Right lobe of liver (tissue), 6 donors: ENCODE measurements at regions not wholly inside any gene's neighbourhood (a gene's known extent, or its start where the extent isn't known, plus 50 kb on each side); places are given as distances from the start of the nearest gene placed in this dataset.
"Not testable (repeated sequence)": the region's sequence is repeated elsewhere in the genome, so short reads cannot be mapped to it uniquely, and the experiment has no call there.

Experiments
- ATAC-seq, 4 donors: fragments of 200-7000 bp; cut with Tn5 transposase; one replicate each; pipeline ENCODE4 v1.9.1; 2020; ENCODE audit warnings: mild to moderate bottlenecking in 4 of 4, moderate library complexity in 4 of 4
- DNase-seq, 3 donors: peaks; one replicate each; pipeline ENCODE4 v3.0.0-alpha.2; 2020
- H3K27ac ChIP-seq, 3 donors: fragments of 200-600 bp; one replicate each; pipeline ENCODE4 v1.8.0; 2022
- H3K27me3 ChIP-seq, 2 donors: fragments of 200-600 bp; one replicate each; pipeline ENCODE4 v1.8.0; 2022
- H3K36me3 ChIP-seq, 4 donors: fragments of 200-600 bp; sonication (generic) in 1 of 4; one replicate each; pipeline versions ENCODE4 v1.5.1 to v1.8.0; 2017 to 2022; ENCODE audit warnings: control low read depth in 1 of 4
- H3K4me1 ChIP-seq, 4 donors: fragments of 200-600 bp; sonication (generic) in 1 of 4; one replicate each; pipeline versions ENCODE4 v1.5.1 to v1.8.0; 2017 to 2022; ENCODE audit warnings: control low read depth in 1 of 4
- H3K4me3 ChIP-seq, 3 donors: fragments of 200-600 bp; one replicate each; pipeline ENCODE4 v1.8.0; 2022
- H3K9me3 ChIP-seq, 4 donors: fragments of 200-600 bp; sonication (generic) in 1 of 4; one replicate each; pipeline versions ENCODE4 v1.5.1 to v1.8.0; 2017 to 2022; ENCODE audit warnings: control low read depth in 1 of 4
- CTCF ChIP-seq, 4 donors: fragments of 200-600 bp in 3 of 4; fragments of 450-650 bp in 1 of 4; IDR thresholded peaks; one replicate each; pipeline versions ENCODE4 v1.5.1 to v1.8.0; 2016 to 2022; ENCODE audit warnings: antibody characterized with exemption in 4 of 4, mild to moderate bottlenecking in 2 of 4
- POLR2A ChIP-seq: fragments of 450-650 bp; IDR thresholded peaks from one replicate; pipeline ENCODE4 v1.6.1; 2017; ENCODE audit warnings: antibody characterized with exemption, mild to moderate bottlenecking
- WGBS: methylation state at CpG from one replicate; pipeline ENCODE4 v1.1.6; 2018; ENCODE audit warnings: low coverage, low lambda C conversion rate; ENCODE audit not compliant: insufficient coverage; ENCODE audit errors: missing lambda C conversion rate; 5-methylcytosine and 5-hydroxymethylcytosine counted together
- intact Hi-C, 2 donors: fragments of 100-400 bp; cut with DNase I; formaldehyde crosslinking; loops; one replicate each; pipeline versions ENCODE4 v1.11.2 to v1.14.1; 2022
- donor health status: DM: no; HTN: yes; CAD: no.
- donor health status: DM: no; HTN: no; CAD: no.
- donor health status: DM: no; HTN: no; CAD: no.
- donor health status: DM: no; HTN: yes; CAD: no.
- donor health status: DM: no; HTN: yes; CAD: no.

- DNase-seq (no peak), ATAC-seq (no peak)
- intact Hi-C loops, result no loop called here
- Histone ChIP-seq H3K4me1 (no peaks in the 10 kb centered on the region), H3K4me3 (no peak overlapping the region), H3K27me3 (no peaks in the 10 kb centered on the region), H3K9me3 (no peaks in the 10 kb centered on the region), H3K27ac (no peak overlapping the region), H3K36me3 (no peaks in the 10 kb centered on the region)
- TF ChIP-seq POLR2A (no peak), CTCF (IDR thresholded peaks at IDR 0.05) (no peak)
Measured at GRCh38 chr3:96537165-96537564, 277.2 kb upstream of the EPHA6 start.

GRCh38 chr3:96538186-96538585 lies 276.2 kb upstream of the EPHA6 start:
- 43% methylated on average over 1 of the region's 1 CpG for WGBS
- Histone ChIP-seq H3K27ac (no peak overlapping the region), H3K9me3 (no peaks in the 10 kb centered on the region), H3K27me3 (no peaks in the 10 kb centered on the region), H3K4me1 (no peaks in the 10 kb centered on the region), H3K36me3 (no peaks in the 10 kb centered on the region), H3K4me3 (no peak overlapping the region)
- TF ChIP-seq CTCF (IDR thresholded peaks at IDR 0.05), result no peak
- TF ChIP-seq POLR2A, result no peak
- ATAC-seq (no peak), DNase-seq (no peak)
- intact Hi-C loops, result no loop called here

- no peaks in the 10 kb centered on the region for H3K4me1 ChIP-seq
- intact Hi-C loops, result no loop called here
- ATAC-seq (no peak), DNase-seq (no peak)
- H3K27me3 ChIP-seq, result no peaks in the 10 kb centered on the region
- H3K27ac ChIP-seq, result no peak overlapping the region
- 43% methylated on average over 3 of the region's 3 CpGs for WGBS
- H3K36me3 ChIP-seq, result no peaks in the 10 kb centered on the region
- no peaks in the 10 kb centered on the region for H3K9me3 ChIP-seq
- H3K4me3 ChIP-seq, result no peak overlapping the region
- no peak for TF ChIP-seq CTCF (IDR thresholded peaks at IDR 0.05)
- TF ChIP-seq POLR2A, result no peak
Measured at GRCh38 chr3:96548073-96548472, 266.3 kb upstream of the EPHA6 start.

GRCh38 chr3:96576935-96577334 lies 237.5 kb upstream of the EPHA6 start:
- Histone ChIP-seq H3K4me3 (no peak overlapping the region), H3K36me3 (no peaks in the 10 kb centered on the region), H3K4me1 (no peaks in the 10 kb centered on the region), H3K9me3 (no peaks in the 10 kb centered on the region), H3K27me3 (no peaks in the 10 kb centered on the region), H3K27ac (no peak overlapping the region)
- intact Hi-C loops, result no loop called here
- ATAC-seq (no peak), DNase-seq (no peak)
- no peak for TF ChIP-seq CTCF (IDR thresholded peaks at IDR 0.05)
- 53% methylated on average over 3 of the region's 3 CpGs for WGBS

- TF ChIP-seq POLR2A (no peak), CTCF (IDR thresholded peaks at IDR 0.05) (no peak)
- no peak for DNase-seq
- no peaks in the 10 kb centered on the region for H3K36me3 ChIP-seq
- no peak overlapping the region for H3K27ac ChIP-seq
- H3K4me1 ChIP-seq, result no peaks in the 10 kb centered on the region
- intact Hi-C loops, result no loop called here
- H3K9me3 ChIP-seq, result no peaks in the 10 kb centered on the region
- H3K4me3 ChIP-seq, result no peak overlapping the region
- no peaks in the 10 kb centered on the region for H3K27me3 ChIP-seq
- ATAC-seq, result no peak
Measured at GRCh38 chr3:96584066-96584465, 230.3 kb upstream of the EPHA6 start.

GRCh38 chr3:96606865-96607264 lies 207.5 kb upstream of the EPHA6 start:
- H3K27ac ChIP-seq, H3K27me3 ChIP-seq, intact Hi-C loops, H3K4me1 ChIP-seq, DNase-seq, ATAC-seq, H3K4me3 ChIP-seq, H3K9me3 ChIP-seq, H3K36me3 ChIP-seq: not testable (repeated sequence)
- WGBS, result 60% methylated on average over 1 of the region's 6 CpGs
